GM12892 (cell line): ENCODE measurements at regions not wholly inside any gene's neighbourhood (a gene's known extent, or its start where the extent isn't known, plus 50 kb on each side); places are given as distances from the start of the nearest gene placed in this dataset.

Experiments used
- POLR2A ChIP-seq: IDR thresholded peaks from 2 replicates; pipeline ENCODE4 v1.6.1; 2011; ENCODE audit warnings: low read depth, low read length, control low read depth
- POLR2AphosphoS5 ChIP-seq: IDR thresholded peaks from 2 replicates; pipeline ENCODE4 v1.6.1; 2011; ENCODE audit warnings: low read depth, low read length, control low read depth
- TAF1 ChIP-seq: IDR thresholded peaks from 2 replicates; pipeline ENCODE4 v1.6.1; 2011; ENCODE audit warnings: low read depth, mild to moderate bottlenecking, control low read depth, low read length, borderline replicate concordance

DNA sequence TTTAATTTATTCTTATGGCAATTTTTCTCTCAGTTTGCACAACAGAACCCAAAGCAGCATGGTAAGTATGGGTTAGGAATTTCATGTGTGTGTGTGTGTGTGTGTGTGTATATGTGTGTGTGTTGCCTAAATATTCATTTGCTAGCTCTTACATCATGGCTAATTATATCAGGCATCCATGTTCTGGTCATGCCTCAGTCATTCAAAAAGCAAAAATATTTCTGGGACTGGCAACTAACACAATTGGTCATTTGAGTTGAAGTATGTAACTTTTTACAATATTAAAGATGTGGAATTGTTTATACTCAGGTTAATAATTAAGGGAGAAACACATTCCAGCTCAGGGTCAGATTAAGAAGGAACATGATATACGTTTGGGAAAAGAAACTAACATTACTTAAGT, 67.6 kb upstream of the PHYHIPL start:
- TF ChIP-seq POLR2AphosphoS5 (no peak), POLR2A (no peak), TAF1 (no peak)
